Activated CD8-positive, alpha-beta T cell treated with anti-CD3 and anti-CD28 coated beads, Interleukin-2, amount 10 ng/mL, durations not matched to agents 7 days and 5 days (primary cell): ENCODE measurements at regions not wholly inside any gene's neighbourhood (a gene's known extent, or its start where the extent isn't known, plus 50 kb on each side); places are given as distances from the start of the nearest gene placed in this dataset.

Experiments used
- ATAC-seq: fragments of 150-1000 bp; cut with Tn5 transposase; one replicate; pipeline ENCODE4 v1.10.0; 2021; ENCODE audit warnings: moderate library complexity
- CTCF ChIA-PET: fragments of 350-600 bp; sonication (Branson Sonifier 250); formaldehyde crosslinking; loops from one replicate; lab custom pipeline; 2021; ENCODE audit warnings: antibody characterized with exemption; lab: Charles Lee
- POLR2A ChIA-PET: fragments of 350-600 bp; sonication (Branson Sonifier 250); formaldehyde crosslinking; loops from one replicate; lab custom pipeline; 2021; ENCODE audit warnings: antibody characterized with exemption; lab: Charles Lee
- DNase-seq: peaks from one replicate; pipeline ENCODE4 v3.0.0-alpha.2; 2020
- H3K27ac Mint-ChIP-seq: one replicate; pipeline ENCODE4 v1.8.0; 2021; ENCODE audit warnings: mild to moderate bottlenecking, mixed read lengths
- H3K27me3 Mint-ChIP-seq: one replicate; pipeline ENCODE4 v1.8.0; 2021; ENCODE audit warnings: low read depth, mixed read lengths
- H3K36me3 Mint-ChIP-seq: one replicate; pipeline ENCODE4 v1.8.0; 2021; ENCODE audit warnings: low read depth, mixed read lengths
- H3K4me1 Mint-ChIP-seq: one replicate; pipeline ENCODE4 v1.8.0; 2021; ENCODE audit warnings: low read depth, mixed read lengths
- H3K4me3 Mint-ChIP-seq: one replicate; pipeline ENCODE4 v1.8.0; 2021; ENCODE audit warnings: mild to moderate bottlenecking, mixed read lengths
- H3K9me3 Mint-ChIP-seq: one replicate; pipeline ENCODE4 v1.8.0; 2022; ENCODE audit warnings: mixed read lengths; ENCODE audit not compliant: insufficient read depth

GRCh38 chrX:136933611-136934145, 53.2 kb upstream of the RBMX start:
- no peak overlapping the region for H3K27ac Mint-ChIP-seq
- no peak for ATAC-seq
- CTCF ChIA-PET = no interaction called here
- H3K9me3 Mint-ChIP-seq = no peaks in the 10 kb centered on the region
- H3K36me3 Mint-ChIP-seq = peaks cover 5% of the 10 kb centered on the region
- POLR2A ChIA-PET = no interaction called here
- no peak overlapping the region for H3K4me3 Mint-ChIP-seq
- DNase-seq = no peak
- H3K4me1 Mint-ChIP-seq = peaks cover 15% of the 10 kb centered on the region
- H3K27me3 Mint-ChIP-seq = no peaks in the 10 kb centered on the region

GRCh38 chrX:136931661-136932060, 51.1 kb upstream of the RBMX start:
- H3K27me3 Mint-ChIP-seq = no peaks in the 10 kb centered on the region
- H3K9me3 Mint-ChIP-seq = no peaks in the 10 kb centered on the region
- H3K27ac Mint-ChIP-seq = no peak overlapping the region
- H3K36me3 Mint-ChIP-seq = peaks cover 5% of the 10 kb centered on the region
- ATAC-seq (no peak), DNase-seq (no peak)
- peaks cover 15% of the 10 kb centered on the region for H3K4me1 Mint-ChIP-seq
- POLR2A ChIA-PET = no interaction called here
- CTCF ChIA-PET = interaction anchor here (1.9 kb wide), 1 partner anchor 323 kb away, joined by 4 read pairs; no protein-coding TSS in a partner anchor
- no peak overlapping the region for H3K4me3 Mint-ChIP-seq
